Ishikawa (cell line): ENCODE measurements at regions not wholly inside any gene's neighbourhood (a gene's known extent, or its start where the extent isn't known, plus 50 kb on each side); places are given as distances from the start of the nearest gene placed in this dataset.

ENCODE experiments used
- CREB1 ChIP-seq: IDR thresholded peaks from 2 replicates; pipeline ENCODE4 v1.6.1; 2012; ENCODE audit warnings: low read depth
- EGR1 ChIP-seq: IDR thresholded peaks from 2 replicates; pipeline ENCODE4 v1.6.1; 2012
- EP300 ChIP-seq: IDR thresholded peaks from 2 replicates; pipeline ENCODE4 v1.6.1; 2012; ENCODE audit warnings: borderline replicate concordance
- NFIC ChIP-seq: IDR thresholded peaks from 2 replicates; pipeline ENCODE4 v1.6.1; 2012
- RAD21 ChIP-seq: IDR thresholded peaks from 2 replicates; pipeline ENCODE4 v1.6.1; 2012; ENCODE audit warnings: low read depth
- REST ChIP-seq: IDR thresholded peaks from 2 replicates; pipeline ENCODE4 v1.6.1; 2012; ENCODE audit warnings: low read depth, mild to moderate bottlenecking
- TAF1 ChIP-seq: IDR thresholded peaks from 2 replicates; pipeline ENCODE4 v1.6.1; 2012; ENCODE audit warnings: low read depth, mild to moderate bottlenecking
- YY1 ChIP-seq: IDR thresholded peaks from 2 replicates; pipeline ENCODE4 v1.6.1; 2012; ENCODE audit warnings: low read depth
- TF ChIP-seq, protein P1 (sequence below): IDR thresholded peaks from 2 replicates; pipeline ENCODE4 v1.6.1; 2012

DNA sequence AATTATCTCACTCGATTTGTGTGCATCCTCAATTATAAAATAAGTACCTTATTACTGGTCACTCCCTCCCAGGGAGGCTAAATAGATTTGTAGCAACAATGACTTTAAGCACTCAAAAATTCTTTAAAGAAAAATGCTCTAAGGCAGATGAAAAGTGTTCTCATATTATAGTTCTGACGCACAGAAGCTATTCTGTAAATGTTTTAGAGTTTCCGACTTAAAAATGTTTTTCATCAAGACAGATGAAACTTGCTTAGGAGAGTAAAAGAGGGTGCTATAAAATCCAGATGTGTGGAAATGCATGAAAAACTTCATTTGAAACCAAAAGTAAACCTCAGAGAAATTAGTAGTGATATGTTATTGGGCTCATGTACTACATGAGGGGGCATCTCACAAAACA is 398.4 kb upstream of the KCNMB2 start:
- TF ChIP-seq NFIC (no peak), EP300 (no peak), REST (no peak), TAF1 (no peak), YY1 (no peak), RAD21 (no peak), CREB1 (no peak), EGR1 (no peak)
- TF ChIP-seq, protein P1, sequence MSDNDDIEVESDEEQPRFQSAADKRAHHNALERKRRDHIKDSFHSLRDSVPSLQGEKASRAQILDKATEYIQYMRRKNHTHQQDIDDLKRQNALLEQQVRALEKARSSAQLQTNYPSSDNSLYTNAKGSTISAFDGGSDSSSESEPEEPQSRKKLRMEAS = no peak
